ENCODE measurements at regions not wholly inside any gene's neighbourhood (a gene's known extent, or its start where the extent isn't known, plus 50 kb on each side); places are given as distances from the start of the nearest gene placed in this dataset.
"Not testable (repeated sequence)": the region's sequence is repeated elsewhere in the genome, so short reads cannot be mapped to it uniquely, and the experiment has no call there.

GRCh38 chr1:157302724-157303123 lies 164.5 kb upstream of the ETV3 start:
- TF ChIP-seq CTCF (conservative IDR thresholded peaks at IDR 0.05; ENCODE audit: low read depth): no peak
- POLR2A ChIA-PET (ENCODE audit: low non-redundant PET): no interaction called here
- no peak for DNase-seq (ENCODE audit: low spot score)
- CTCF ChIA-PET: no interaction called here
- no peak overlapping the region for H3K27ac ChIP-seq

- POLR2A ChIA-PET (ENCODE audit: low non-redundant PET): no interaction called here
- no peak for DNase-seq (ENCODE audit: low spot score)
- CTCF ChIA-PET: no interaction called here
- H3K27ac ChIP-seq: no peak overlapping the region
- TF ChIP-seq CTCF (conservative IDR thresholded peaks at IDR 0.05; ENCODE audit: low read depth): no peak
Measured at GRCh38 chr1:157302199-157302497, 164.0 kb upstream of the ETV3 start.

GRCh38 chr1:157301477-157302198 lies 163.4 kb upstream of the ETV3 start:
- H3K27ac ChIP-seq: no peak overlapping the region
- TF ChIP-seq CTCF (conservative IDR thresholded peaks at IDR 0.05; ENCODE audit: low read depth): no peak
- POLR2A ChIA-PET (ENCODE audit: low non-redundant PET): no interaction called here
- CTCF ChIA-PET: no interaction called here
- no peak for DNase-seq (ENCODE audit: low spot score)

GRCh38 chr1:157294387-157295145 lies 156.4 kb upstream of the ETV3 start:
- CTCF ChIA-PET: interaction anchor here (0.6 kb wide), 1 partner anchor 34 kb away, joined by 3 read pairs; no protein-coding TSS in a partner anchor
- POLR2A ChIA-PET (ENCODE audit: low non-redundant PET): not testable (repeated sequence)

GRCh38 chr1:157292809-157293564 lies 154.8 kb upstream of the ETV3 start:
- no peak for TF ChIP-seq CTCF (conservative IDR thresholded peaks at IDR 0.05; ENCODE audit: low read depth)
- no peak for DNase-seq (ENCODE audit: low spot score)
- CTCF ChIA-PET: no interaction called here
- no peak overlapping the region for H3K27ac ChIP-seq
- POLR2A ChIA-PET (ENCODE audit: low non-redundant PET): no interaction called here

More at GRCh38 chr1:157294387-157295145, 156.4 kb upstream of the ETV3 start:
- not testable (repeated sequence) for H3K27ac ChIP-seq; DNase-seq (ENCODE audit: low spot score)

GRCh38 chr1:157292302-157292701 lies 154.1 kb upstream of the ETV3 start:
- POLR2A ChIA-PET (ENCODE audit: low non-redundant PET): no interaction called here
- no peak for DNase-seq (ENCODE audit: low spot score)
- no peak for TF ChIP-seq CTCF (conservative IDR thresholded peaks at IDR 0.05; ENCODE audit: low read depth)
- CTCF ChIA-PET: no interaction called here
- no peak overlapping the region for H3K27ac ChIP-seq

All from RWPE1 (cell line).